HUES64 (cell line): ENCODE measurements at regions not wholly inside any gene's neighbourhood (a gene's known extent, or its start where the extent isn't known, plus 50 kb on each side); places are given as distances from the start of the nearest gene placed in this dataset.

ENCODE experiments used
- H3K27ac ChIP-seq: 2 replicates; pipeline ENCODE4 v1.7.0; 2013; ENCODE audit warnings: low read depth, low read length, inconsistent platforms
- H3K27me3 ChIP-seq: 2 replicates; pipeline ENCODE4 v1.6.1; 2013; ENCODE audit warnings: mild to moderate bottlenecking, low read length; ENCODE audit not compliant: insufficient read depth
- H3K36me3 ChIP-seq: 2 replicates; pipeline ENCODE4 v1.6.1; 2013; ENCODE audit warnings: mild to moderate bottlenecking, low read length; ENCODE audit not compliant: insufficient read depth
- H3K4me1 ChIP-seq: 2 replicates; pipeline ENCODE4 v1.6.1; 2013; ENCODE audit warnings: mild to moderate bottlenecking, low read length, moderate library complexity; ENCODE audit not compliant: insufficient read depth
- H3K4me3 ChIP-seq: 2 replicates; pipeline ENCODE4 v1.5.1; 2013; ENCODE audit warnings: mild to moderate bottlenecking, low read length, moderate library complexity
- H3K9ac ChIP-seq: 2 replicates; pipeline ENCODE4 v1.6.1; 2013; ENCODE audit warnings: mild to moderate bottlenecking, low read depth, low read length
- H3K9me3 ChIP-seq: 2 replicates; pipeline ENCODE4 v1.6.1; 2013; ENCODE audit warnings: low read depth, low read length; ENCODE audit not compliant: insufficient read depth
- WGBS: fragments of 150-250, 120-280 bp; methylation state at CpG from one replicate; pipeline ENCODE4 v1.1.7; 2013; ENCODE audit warnings: missing lambda C conversion rate; 5-methylcytosine and 5-hydroxymethylcytosine counted together

- H3K9ac ChIP-seq = no peak overlapping the region
- no peak overlapping the region for H3K27ac ChIP-seq
- no peaks in the 10 kb centered on the region for H3K9me3 ChIP-seq
- H3K4me1 ChIP-seq = no peaks in the 10 kb centered on the region
- H3K27me3 ChIP-seq = no peaks in the 10 kb centered on the region
- no peak overlapping the region for H3K4me3 ChIP-seq
- H3K36me3 ChIP-seq = no peaks in the 10 kb centered on the region
Observed at GRCh38 chr4:151610229-151610628, 150.6 kb downstream of the GATB start.

GRCh38 chr4:151611960-151612359, 148.8 kb downstream of the GATB start:
- H3K27ac ChIP-seq = no peak overlapping the region

GRCh38 chr4:151613290-151613689, 147.5 kb downstream of the GATB start:
- Histone ChIP-seq H3K27me3 (no peaks in the 10 kb centered on the region), H3K4me1 (no peaks in the 10 kb centered on the region), H3K27ac (no peak overlapping the region), H3K9ac (no peak overlapping the region), H3K9me3 (no peaks in the 10 kb centered on the region), H3K4me3 (no peak overlapping the region), H3K36me3 (no peaks in the 10 kb centered on the region)
- 96% methylated on average over 3 of the region's 3 CpGs for WGBS

More at GRCh38 chr4:151611960-151612359, 148.8 kb downstream of the GATB start:
- Histone ChIP-seq H3K4me1 (no peaks in the 10 kb centered on the region), H3K9me3 (no peaks in the 10 kb centered on the region), H3K36me3 (no peaks in the 10 kb centered on the region), H3K27me3 (no peaks in the 10 kb centered on the region), H3K9ac (no peak overlapping the region), H3K4me3 (no peak overlapping the region)

GRCh38 chr4:151614561-151614960, 146.2 kb downstream of the GATB start:
- H3K4me3 ChIP-seq = no peak overlapping the region
- no peaks in the 10 kb centered on the region for H3K4me1 ChIP-seq
- no peaks in the 10 kb centered on the region for H3K9me3 ChIP-seq
- WGBS = 96% methylated on average over 2 of the region's 2 CpGs
- H3K27ac ChIP-seq = no peak overlapping the region
- no peaks in the 10 kb centered on the region for H3K27me3 ChIP-seq
- no peak overlapping the region for H3K9ac ChIP-seq
- H3K36me3 ChIP-seq = no peaks in the 10 kb centered on the region

- peaks cover 17% of the 10 kb centered on the region for H3K4me1 ChIP-seq
- H3K27me3 ChIP-seq = no peaks in the 10 kb centered on the region
- no peak overlapping the region for H3K9ac ChIP-seq
- no peaks in the 10 kb centered on the region for H3K9me3 ChIP-seq
- 93% methylated on average over 2 of the region's 2 CpGs for WGBS
- no peaks in the 10 kb centered on the region for H3K36me3 ChIP-seq
- no peak overlapping the region for H3K4me3 ChIP-seq
- H3K27ac ChIP-seq = no peak overlapping the region
Observed at GRCh38 chr4:151618858-151619257, 141.9 kb downstream of the GATB start.

DNA sequence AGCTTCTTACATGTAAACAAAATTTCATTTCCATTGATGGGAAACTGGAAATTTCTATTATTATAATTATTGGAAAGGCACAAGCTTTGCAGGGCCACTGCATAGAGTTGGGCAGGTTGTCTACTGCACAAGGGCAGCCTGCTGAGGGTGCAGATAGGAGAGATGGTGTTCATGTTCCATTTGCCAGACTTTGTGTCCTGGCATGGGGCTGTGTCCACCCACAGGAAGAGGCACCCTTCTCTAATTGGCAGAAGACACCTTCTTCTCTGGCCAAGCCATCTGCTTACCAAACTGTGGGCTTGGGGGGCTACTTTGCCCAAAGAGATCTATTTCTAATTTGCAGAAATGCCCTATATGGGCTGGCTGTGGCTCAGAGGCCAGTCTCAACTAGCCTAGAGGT, 140.7 kb downstream of the GATB start:
- Histone ChIP-seq H3K27me3 (no peaks in the 10 kb centered on the region), H3K27ac (no peak overlapping the region), H3K4me3 (no peak overlapping the region), H3K36me3 (no peaks in the 10 kb centered on the region), H3K9ac (no peak overlapping the region), H3K9me3 (no peaks in the 10 kb centered on the region), H3K4me1 (peaks cover 17% of the 10 kb centered on the region)
